Type B pancreatic cell (in vitro differentiated cells): ENCODE measurements at regions not wholly inside any gene's neighbourhood (a gene's known extent, or its start where the extent isn't known, plus 50 kb on each side); places are given as distances from the start of the nearest gene placed in this dataset.

Experiments
- DNase-seq: peaks from one replicate; pipeline ENCODE4 v3.0.0; 2021; ENCODE audit warnings: mixed read lengths; ENCODE audit not compliant: unreplicated experiment; ENCODE audit errors: extremely low spot score
- H3K27ac Mint-ChIP-seq: 2 replicates; pipeline ENCODE4 v1.8.0; 2021; ENCODE audit warnings: mild to moderate bottlenecking, mixed read lengths
- H3K27me3 Mint-ChIP-seq: 2 replicates; pipeline ENCODE4 v1.8.0; 2021; ENCODE audit warnings: mixed read lengths
- H3K36me3 Mint-ChIP-seq: 2 replicates; pipeline ENCODE4 v1.8.0; 2021; ENCODE audit warnings: mixed read lengths
- H3K4me1 Mint-ChIP-seq: one replicate; pipeline ENCODE4 v1.8.0; 2021; ENCODE audit warnings: mixed read lengths; ENCODE audit not compliant: unreplicated experiment
- H3K4me3 Mint-ChIP-seq: 2 replicates; pipeline ENCODE4 v1.8.0; 2021; ENCODE audit warnings: mild to moderate bottlenecking, mixed read lengths
- H3K9me3 Mint-ChIP-seq: 2 replicates; pipeline ENCODE4 v1.8.0; 2021; ENCODE audit warnings: mixed read lengths
- TF ChIP-seq, protein P1 (sequence below): fragments of 200-600 bp; sonication (generic); conservative IDR thresholded peaks from 2 replicates; pipeline ENCODE4 v1.5.0; 2021; ENCODE audit warnings: antibody characterized with exemption, mild to moderate bottlenecking

DNA sequence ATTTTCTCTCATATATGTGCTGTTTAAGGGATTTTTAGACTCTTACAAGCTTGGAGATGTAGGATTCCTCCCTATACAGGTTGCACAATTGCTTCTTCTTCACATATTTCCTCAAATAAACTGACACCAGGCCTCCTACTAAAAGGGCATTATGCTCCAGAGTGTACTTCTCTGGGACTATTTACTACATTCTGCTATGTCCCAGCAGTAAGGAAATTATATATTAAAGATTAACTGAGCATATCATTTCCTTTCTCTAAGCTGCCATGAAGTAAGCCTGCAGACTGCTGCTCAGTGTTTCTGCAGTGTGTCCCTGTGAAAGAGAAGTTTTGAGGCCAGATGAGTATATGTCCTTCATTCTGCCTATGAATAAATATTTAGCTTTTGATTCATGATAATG, 356.9 kb upstream of the NUDT12 start:
- TF ChIP-seq, protein P1, sequence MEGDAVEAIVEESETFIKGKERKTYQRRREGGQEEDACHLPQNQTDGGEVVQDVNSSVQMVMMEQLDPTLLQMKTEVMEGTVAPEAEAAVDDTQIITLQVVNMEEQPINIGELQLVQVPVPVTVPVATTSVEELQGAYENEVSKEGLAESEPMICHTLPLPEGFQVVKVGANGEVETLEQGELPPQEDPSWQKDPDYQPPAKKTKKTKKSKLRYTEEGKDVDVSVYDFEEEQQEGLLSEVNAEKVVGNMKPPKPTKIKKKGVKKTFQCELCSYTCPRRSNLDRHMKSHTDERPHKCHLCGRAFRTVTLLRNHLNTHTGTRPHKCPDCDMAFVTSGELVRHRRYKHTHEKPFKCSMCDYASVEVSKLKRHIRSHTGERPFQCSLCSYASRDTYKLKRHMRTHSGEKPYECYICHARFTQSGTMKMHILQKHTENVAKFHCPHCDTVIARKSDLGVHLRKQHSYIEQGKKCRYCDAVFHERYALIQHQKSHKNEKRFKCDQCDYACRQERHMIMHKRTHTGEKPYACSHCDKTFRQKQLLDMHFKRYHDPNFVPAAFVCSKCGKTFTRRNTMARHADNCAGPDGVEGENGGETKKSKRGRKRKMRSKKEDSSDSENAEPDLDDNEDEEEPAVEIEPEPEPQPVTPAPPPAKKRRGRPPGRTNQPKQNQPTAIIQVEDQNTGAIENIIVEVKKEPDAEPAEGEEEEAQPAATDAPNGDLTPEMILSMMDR = no peak
- Mint-ChIP-seq H3K4me1 (peaks cover 12% of the 10 kb centered on the region), H3K9me3 (no peaks in the 10 kb centered on the region), H3K27me3 (no peaks in the 10 kb centered on the region), H3K27ac (no peak overlapping the region), H3K4me3 (no peak overlapping the region), H3K36me3 (no peaks in the 10 kb centered on the region)
- DNase-seq = no peak

DNA sequence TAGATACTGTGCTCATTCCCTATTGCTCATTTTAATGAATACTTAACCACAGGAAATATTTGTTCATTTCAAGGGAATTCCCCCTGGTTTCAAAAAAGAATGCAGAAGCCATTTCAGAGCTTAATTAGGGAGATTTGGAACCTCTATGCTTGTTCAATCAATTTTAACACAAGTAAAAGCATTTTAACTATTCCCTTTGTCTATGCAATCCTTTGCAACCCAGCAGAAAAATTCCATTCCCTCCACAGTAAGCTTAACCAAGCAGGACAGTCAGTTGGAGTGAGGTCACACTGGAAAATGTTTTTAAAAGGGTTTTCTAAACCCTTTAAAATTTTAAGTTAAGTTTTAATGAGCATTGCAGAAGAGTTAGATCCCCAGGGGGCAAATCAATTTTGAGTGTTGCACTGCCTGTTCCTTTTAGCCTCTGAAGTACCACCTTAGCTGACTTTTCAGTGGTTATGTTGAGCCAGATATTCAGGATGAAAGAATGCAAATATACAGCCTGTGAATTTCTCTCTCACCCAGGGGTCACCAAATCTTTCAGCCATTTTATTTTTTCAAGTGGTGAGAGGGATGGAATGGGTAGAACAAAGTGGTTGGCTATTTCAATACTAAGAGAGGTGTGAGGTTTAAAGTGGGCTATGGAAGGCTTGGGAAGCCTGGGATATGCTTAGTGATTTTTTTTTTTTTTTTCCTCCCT, 356.2 kb upstream of the NUDT12 start:
- DNase-seq = no peak
- TF ChIP-seq, protein P1 = no peak
- Mint-ChIP-seq H3K4me3 (no peak overlapping the region), H3K9me3 (no peaks in the 10 kb centered on the region), H3K4me1 (peaks cover 12% of the 10 kb centered on the region), H3K36me3 (no peaks in the 10 kb centered on the region), H3K27ac (no peak overlapping the region), H3K27me3 (no peaks in the 10 kb centered on the region)

DNA sequence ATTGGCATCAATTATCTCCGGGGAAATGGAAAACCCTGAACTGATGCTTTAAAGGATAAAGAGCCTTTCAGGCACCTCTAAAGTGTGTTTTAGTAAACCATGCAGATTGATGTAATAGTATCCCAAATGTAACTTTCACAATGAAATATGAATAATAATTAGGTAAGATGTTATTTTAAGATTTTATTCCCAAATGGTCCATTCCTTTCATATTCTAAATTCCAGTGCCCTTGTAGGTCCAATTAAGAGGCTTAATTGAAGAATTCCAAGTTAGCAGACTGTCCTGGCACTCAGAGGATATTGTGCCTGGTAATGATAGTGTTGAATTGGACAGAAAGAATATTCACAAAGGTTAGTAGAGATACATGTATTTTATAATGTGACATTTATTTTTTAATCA, 352.5 kb upstream of the NUDT12 start:
- Mint-ChIP-seq H3K36me3 (no peaks in the 10 kb centered on the region), H3K4me1 (peaks cover 12% of the 10 kb centered on the region), H3K9me3 (no peaks in the 10 kb centered on the region), H3K27ac (no peak overlapping the region), H3K4me3 (no peak overlapping the region), H3K27me3 (no peaks in the 10 kb centered on the region)
- TF ChIP-seq, protein P1 = no peak
- no peak for DNase-seq

DNA sequence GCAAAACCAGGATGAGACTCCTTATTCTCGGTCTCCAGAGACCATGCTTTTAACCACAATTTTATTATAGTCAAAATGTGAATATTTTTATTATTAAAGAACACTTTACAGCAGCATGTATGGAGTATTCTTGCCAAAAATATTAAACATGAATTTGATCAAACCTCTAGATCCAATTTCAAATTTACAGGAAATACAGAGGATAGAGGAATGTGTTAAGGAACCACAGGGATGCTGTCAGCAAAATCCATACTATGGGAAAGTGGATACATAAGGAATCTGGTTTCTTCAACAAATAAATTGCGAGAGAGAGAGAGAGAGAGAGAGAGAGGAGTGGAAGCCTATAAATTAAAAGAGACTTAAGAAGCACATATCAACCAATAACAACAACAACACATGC, 348.2 kb upstream of the NUDT12 start:
- Mint-ChIP-seq H3K9me3 (no peaks in the 10 kb centered on the region), H3K4me1 (peaks cover 7% of the 10 kb centered on the region), H3K4me3 (no peak overlapping the region), H3K36me3 (no peaks in the 10 kb centered on the region), H3K27ac (no peak overlapping the region), H3K27me3 (no peaks in the 10 kb centered on the region)
- TF ChIP-seq, protein P1 = no peak
- no peak for DNase-seq

DNA sequence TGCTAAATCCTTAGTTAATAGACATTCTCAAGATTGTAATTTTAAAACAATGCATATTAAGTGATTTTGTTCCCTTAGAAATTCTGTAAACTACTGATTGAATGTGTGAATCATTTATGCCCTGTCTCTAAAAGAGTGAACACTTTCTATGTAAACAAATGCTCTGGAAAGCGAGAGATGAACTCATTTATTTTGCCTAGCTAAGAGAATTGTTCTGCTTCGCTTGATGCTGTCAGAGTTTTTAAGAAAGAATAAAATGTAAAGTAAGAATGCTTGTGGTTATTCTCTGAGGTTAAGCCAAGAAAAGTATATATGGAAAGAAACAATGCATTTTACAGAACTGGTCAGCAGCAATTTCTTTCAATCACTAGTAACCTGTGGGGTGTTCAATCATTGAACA, 347.4 kb upstream of the NUDT12 start:
- no peak for DNase-seq
- TF ChIP-seq, protein P1 = no peak

DNA sequence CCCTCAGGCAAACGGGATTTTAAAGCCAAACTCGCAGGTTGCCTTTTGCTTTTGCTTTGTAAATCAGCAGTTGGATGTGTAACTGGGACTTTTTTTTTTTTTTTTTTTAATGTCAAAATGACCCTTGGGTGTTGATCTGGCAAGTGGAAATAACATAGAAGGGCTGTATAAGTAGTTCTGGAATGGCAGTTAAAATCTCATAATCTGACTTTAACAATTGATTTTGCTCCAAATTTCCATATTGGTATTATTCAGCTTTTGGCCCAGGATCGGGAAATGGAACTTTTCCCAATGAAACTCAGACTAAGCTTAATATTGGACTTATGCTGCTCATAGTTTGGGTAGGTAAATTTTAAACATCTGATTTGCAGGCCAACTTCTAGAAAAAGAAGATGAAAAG, 346.8 kb upstream of the NUDT12 start:
- TF ChIP-seq, protein P1 = no peak
- H3K27ac Mint-ChIP-seq = no peak overlapping the region

More for the DNA sequence above, 347.4 kb upstream of the NUDT12 start:
- H3K27ac Mint-ChIP-seq = no peak overlapping the region
- no peaks in the 10 kb centered on the region for H3K36me3 Mint-ChIP-seq
- H3K4me1 Mint-ChIP-seq = peaks cover 7% of the 10 kb centered on the region
- no peaks in the 10 kb centered on the region for H3K9me3 Mint-ChIP-seq
- H3K4me3 Mint-ChIP-seq = no peak overlapping the region
- H3K27me3 Mint-ChIP-seq = no peaks in the 10 kb centered on the region

More for the DNA sequence above, 346.8 kb upstream of the NUDT12 start:
- Mint-ChIP-seq H3K36me3 (no peaks in the 10 kb centered on the region), H3K4me1 (peaks cover 7% of the 10 kb centered on the region), H3K27me3 (no peaks in the 10 kb centered on the region), H3K4me3 (no peak overlapping the region), H3K9me3 (peaks cover 4% of the 10 kb centered on the region)
- no peak for DNase-seq
